Stimulated activated CD4-positive, alpha-beta T cell treated with anti-CD3 and anti-CD28 coated beads, TNF-alpha, amount 100 ng/mL, for 48 hours (primary cell): ENCODE measurements at regions not wholly inside any gene's neighbourhood (a gene's known extent, or its start where the extent isn't known, plus 50 kb on each side); places are given as distances from the start of the nearest gene placed in this dataset.
"Not testable (repeated sequence)": the region's sequence is repeated elsewhere in the genome, so short reads cannot be mapped to it uniquely, and the experiment has no call there.

ENCODE experiments used
- DNase-seq, 3 donors: peaks; one replicate each; pipeline ENCODE4 v3.0.0-alpha.2; 2020; ENCODE audit warnings: low read depth in 3 of 3

GRCh38 chr12:93204896-93205295 is 172.8 kb upstream of the NUDT4 start:
- DNase-seq, result no peak

- no peak for DNase-seq
Observed at GRCh38 chr12:93205361-93205760, 172.4 kb upstream of the NUDT4 start.

- DNase-seq, result no peak
Observed at GRCh38 chr12:93208011-93208410, 169.7 kb upstream of the NUDT4 start.

GRCh38 chr12:93214523-93215289 is 163.0 kb upstream of the NUDT4 start:
- no peak for DNase-seq

GRCh38 chr12:93215290-93215678 is 162.4 kb upstream of the NUDT4 start:
- DNase-seq, result no peak

- no peak for DNase-seq
Observed at GRCh38 chr12:93219947-93220346, 157.8 kb upstream of the NUDT4 start.

- no peak for DNase-seq
Observed at GRCh38 chr12:93221841-93222240, 155.9 kb upstream of the NUDT4 start.

- DNase-seq, result no peak
Observed at GRCh38 chr12:93223440-93224426, 154.0 kb upstream of the NUDT4 start.

- DNase-seq, result no peak
Observed at GRCh38 chr12:93225094-93225493, 152.6 kb upstream of the NUDT4 start.

- no peak for DNase-seq
Observed at GRCh38 chr12:93226361-93226760, 151.4 kb upstream of the NUDT4 start.

- DNase-seq, result no peak
Observed at GRCh38 chr12:93229494-93230325, 148.0 kb upstream of the NUDT4 start.

- DNase-seq, result no peak
Observed at GRCh38 chr12:93230326-93230720, 147.4 kb upstream of the NUDT4 start.

GRCh38 chr12:93231938-93232337 is 145.8 kb upstream of the NUDT4 start:
- DNase-seq, result no peak

- DNase-seq, result no peak
Observed at GRCh38 chr12:93234641-93235040, 143.1 kb upstream of the NUDT4 start.

GRCh38 chr12:93235881-93236280 is 141.8 kb upstream of the NUDT4 start:
- no peak for DNase-seq

- no peak for DNase-seq
Observed at GRCh38 chr12:93237235-93237915, 140.3 kb upstream of the NUDT4 start.

- DNase-seq, result not testable (repeated sequence)
Observed at GRCh38 chr12:93238512-93239262, 139.0 kb upstream of the NUDT4 start.

- DNase-seq, result not testable (repeated sequence)
Observed at GRCh38 chr12:93239789-93240188, 137.9 kb upstream of the NUDT4 start.

GRCh38 chr12:93242154-93242972 is 135.4 kb upstream of the NUDT4 start:
- DNase-seq, result no peak

- no peak for DNase-seq
Observed at GRCh38 chr12:93243382-93243688, 134.4 kb upstream of the NUDT4 start.
